OCI-LY3 (cell line): ENCODE measurements at regions not wholly inside any gene's neighbourhood (a gene's known extent, or its start where the extent isn't known, plus 50 kb on each side); places are given as distances from the start of the nearest gene placed in this dataset.

ENCODE experiments used
- H2AFZ ChIP-seq: fragments of 200-600, 300-600 bp; shearing (Covaris generic); 2 replicates; pipeline ENCODE4 v1.6.0; 2014; ENCODE audit warnings: antibody characterized with exemption, low read depth, low read length
- H3K27ac ChIP-seq: fragments of 200-600, 300-600 bp; sonication (generic); 2 replicates; pipeline ENCODE4 v1.5.1; 2014; ENCODE audit warnings: mild to moderate bottlenecking, low read length, moderate library complexity, mixed read lengths
- H3K27me3 ChIP-seq: fragments of 200-600, 300-600 bp; sonication (generic); 2 replicates; pipeline ENCODE4 v1.6.1; 2014; ENCODE audit warnings: low read depth, low read length, mixed read lengths
- H3K36me3 ChIP-seq: fragments of 200-600, 300-600 bp; sonication (generic); replicated peaks from 2 replicates; pipeline ENCODE3; 2014; ENCODE audit warnings: low read depth, low read length, mixed read lengths
- H3K4me1 ChIP-seq: fragments of 300-600, 200-600 bp; sonication (generic); 2 replicates; pipeline ENCODE4 v1.6.1; 2014; ENCODE audit warnings: low read length, mixed read lengths
- H3K4me2 ChIP-seq: fragments of 200-600, 300-600 bp; sonication (generic); 2 replicates; pipeline ENCODE4 v1.6.1; 2014; ENCODE audit warnings: low read length, mixed read lengths
- H3K4me3 ChIP-seq: fragments of 300-600, 200-600 bp; sonication (generic); 2 replicates; pipeline ENCODE4 v1.5.1; 2014; ENCODE audit warnings: antibody characterized with exemption, mild to moderate bottlenecking, low read length, moderate library complexity
- H3K79me2 ChIP-seq: fragments of 300-600, 200-600 bp; shearing (Covaris generic); 2 replicates; pipeline ENCODE4 v1.6.1; 2014; ENCODE audit warnings: mild to moderate bottlenecking, low read length, mixed read lengths
- H3K9ac ChIP-seq: fragments of 300-600, 200-600 bp; shearing (Covaris generic); 2 replicates; pipeline ENCODE4 v1.6.0; 2014; ENCODE audit warnings: mild to moderate bottlenecking, low read length, moderate library complexity
- H3K9me3 ChIP-seq: fragments of 200-600, 300-600 bp; shearing (Covaris generic); 2 replicates; pipeline ENCODE4 v1.6.1; 2014; ENCODE audit warnings: low read length, mixed read lengths; ENCODE audit not compliant: insufficient read depth
- H4K20me1 ChIP-seq: fragments of 200-600, 300-600 bp; sonication (generic); 2 replicates; pipeline ENCODE4 v1.6.1; 2016; ENCODE audit warnings: low read length, mixed read lengths; ENCODE audit not compliant: insufficient read depth
- CTCF ChIP-seq: fragments of 200-600, 300-600 bp; sonication (generic); IDR thresholded peaks from 2 replicates; pipeline ENCODE4 v1.5.1; 2014; ENCODE audit warnings: antibody characterized with exemption, low read length, low read depth
- EZH2phosphoT487 ChIP-seq: fragments of 200-600 bp; shearing (Covaris generic); IDR thresholded peaks from 2 replicates; pipeline ENCODE4 v1.6.1; 2018; ENCODE audit warnings: antibody characterized with exemption, mixed run types, low read depth

GRCh38 chr1:81679942-81680341, 120.8 kb upstream of the ADGRL2 start:
- Histone ChIP-seq H3K4me3 (no peak overlapping the region), H4K20me1 (no peaks in the 10 kb centered on the region), H3K79me2 (no peaks in the 10 kb centered on the region), H3K4me2 (no peak overlapping the region), H3K36me3 (no peaks in the 10 kb centered on the region), H3K27me3 (no peaks in the 10 kb centered on the region), H3K9ac (no peak overlapping the region), H3K4me1 (peaks cover 11% of the 10 kb centered on the region; the same call in 1 of the 2 replicates), H3K9me3 (no peaks in the 10 kb centered on the region), H2AFZ (no peak overlapping the region), H3K27ac (no peak overlapping the region)
- TF ChIP-seq CTCF, result no peak
- TF ChIP-seq EZH2phosphoT487, result no peak

GRCh38 chr1:81678779-81679178, 122.0 kb upstream of the ADGRL2 start:
- Histone ChIP-seq H2AFZ (no peak overlapping the region), H3K36me3 (no peaks in the 10 kb centered on the region), H3K9ac (no peak overlapping the region), H3K4me1 (peaks cover 11% of the 10 kb centered on the region; the same call in 1 of the 2 replicates), H3K4me2 (no peak overlapping the region), H3K27ac (no peak overlapping the region), H3K79me2 (no peaks in the 10 kb centered on the region), H3K27me3 (no peaks in the 10 kb centered on the region), H3K4me3 (no peak overlapping the region), H4K20me1 (no peaks in the 10 kb centered on the region), H3K9me3 (no peaks in the 10 kb centered on the region)
- TF ChIP-seq CTCF (no peak), EZH2phosphoT487 (no peak)

GRCh38 chr1:81672766-81673165, 128.0 kb upstream of the ADGRL2 start:
- Histone ChIP-seq H3K27ac (no peak overlapping the region), H3K79me2 (no peaks in the 10 kb centered on the region), H3K36me3 (no peaks in the 10 kb centered on the region), H3K4me2 (no peak overlapping the region), H3K9me3 (no peaks in the 10 kb centered on the region), H3K4me3 (no peak overlapping the region), H2AFZ (no peak overlapping the region), H3K4me1 (no peaks in the 10 kb centered on the region), H3K27me3 (no peaks in the 10 kb centered on the region), H4K20me1 (no peaks in the 10 kb centered on the region), H3K9ac (no peak overlapping the region)
- no peak for TF ChIP-seq CTCF
- no peak for TF ChIP-seq EZH2phosphoT487

GRCh38 chr1:81671038-81671437, 129.7 kb upstream of the ADGRL2 start:
- Histone ChIP-seq H3K79me2 (no peaks in the 10 kb centered on the region), H3K4me1 (no peaks in the 10 kb centered on the region), H3K36me3 (no peaks in the 10 kb centered on the region), H3K27ac (no peak overlapping the region), H3K9me3 (no peaks in the 10 kb centered on the region), H3K4me2 (no peak overlapping the region), H3K27me3 (no peaks in the 10 kb centered on the region), H3K4me3 (no peak overlapping the region), H3K9ac (no peak overlapping the region), H2AFZ (no peak overlapping the region), H4K20me1 (no peaks in the 10 kb centered on the region)
- TF ChIP-seq CTCF, result no peak
- no peak for TF ChIP-seq EZH2phosphoT487
